ENCODE measurements at regions not wholly inside any gene's neighbourhood (a gene's known extent, or its start where the extent isn't known, plus 50 kb on each side); places are given as distances from the start of the nearest gene placed in this dataset.

GRCh38 chr16:50997679-50998078, 153.4 kb downstream of the SALL1 start:
- no peak for TF ChIP-seq CTCF (IDR thresholded peaks at IDR 0.05)
- no peak overlapping the region for H3K27ac Mint-ChIP-seq
- H3K4me1 Mint-ChIP-seq (ENCODE audit: low read depth) = no peaks in the 10 kb centered on the region

GRCh38 chr16:50996830-50997186, 154.3 kb downstream of the SALL1 start:
- DNase-seq = no peak
- no peak for TF ChIP-seq CTCF (IDR thresholded peaks at IDR 0.05)
- Mint-ChIP-seq H3K27ac (no peak overlapping the region), H3K9me3 (peaks cover 10% of the 10 kb centered on the region; the same call in 1 of the 2 replicates), H3K4me3 (no peak overlapping the region), H3K36me3 (ENCODE audit: low read depth) (no peaks in the 10 kb centered on the region), H3K4me1 (ENCODE audit: low read depth) (no peaks in the 10 kb centered on the region), H3K27me3 (ENCODE audit: insufficient read depth) (peaks cover 3% of the 10 kb centered on the region)

More at GRCh38 chr16:50997679-50998078, 153.4 kb downstream of the SALL1 start:
- Mint-ChIP-seq H3K9me3 (peaks cover 13% of the 10 kb centered on the region; the same call in 1 of the 2 replicates), H3K27me3 (ENCODE audit: insufficient read depth) (peaks cover 3% of the 10 kb centered on the region), H3K4me3 (no peak overlapping the region), H3K36me3 (ENCODE audit: low read depth) (no peaks in the 10 kb centered on the region)
- DNase-seq = no peak

- TF ChIP-seq CTCF (IDR thresholded peaks at IDR 0.05) = no peak
- no peak overlapping the region for H3K27ac Mint-ChIP-seq
- DNase-seq = no peak
- H3K9me3 Mint-ChIP-seq = peaks cover 10% of the 10 kb centered on the region; the same call in 1 of the 2 replicates
- H3K4me3 Mint-ChIP-seq = no peak overlapping the region
- no peaks in the 10 kb centered on the region for H3K36me3 Mint-ChIP-seq (ENCODE audit: low read depth)
- peaks cover 3% of the 10 kb centered on the region for H3K27me3 Mint-ChIP-seq (ENCODE audit: insufficient read depth)
- H3K4me1 Mint-ChIP-seq (ENCODE audit: low read depth) = no peaks in the 10 kb centered on the region
Observed at GRCh38 chr16:50996166-50996829, 154.8 kb downstream of the SALL1 start.

- Mint-ChIP-seq H3K36me3 (ENCODE audit: low read depth) (no peaks in the 10 kb centered on the region), H3K27ac (no peak overlapping the region), H3K9me3 (peaks cover 16% of the 10 kb centered on the region), H3K4me1 (ENCODE audit: low read depth) (no peaks in the 10 kb centered on the region), H3K27me3 (ENCODE audit: insufficient read depth) (peaks cover 3% of the 10 kb centered on the region), H3K4me3 (no peak overlapping the region)
- no peak for DNase-seq
- no peak for TF ChIP-seq CTCF (IDR thresholded peaks at IDR 0.05)
Observed at GRCh38 chr16:50994995-50995394, 156.1 kb downstream of the SALL1 start.

- no peak for TF ChIP-seq CTCF (IDR thresholded peaks at IDR 0.05)
- H3K9me3 Mint-ChIP-seq = peaks cover 27% of the 10 kb centered on the region
- no peak overlapping the region for H3K4me3 Mint-ChIP-seq
- DNase-seq = no peak
- peaks cover 3% of the 10 kb centered on the region for H3K27me3 Mint-ChIP-seq (ENCODE audit: insufficient read depth)
- no peaks in the 10 kb centered on the region for H3K4me1 Mint-ChIP-seq (ENCODE audit: low read depth)
- no peak overlapping the region for H3K27ac Mint-ChIP-seq
- no peaks in the 10 kb centered on the region for H3K36me3 Mint-ChIP-seq (ENCODE audit: low read depth)
Observed at GRCh38 chr16:50992350-50993032, 158.6 kb downstream of the SALL1 start.

Data from HFFc6 (cell line).